Peyer's patch (tissue), 4 donors: ENCODE measurements at regions not wholly inside any gene's neighbourhood (a gene's known extent, or its start where the extent isn't known, plus 50 kb on each side); places are given as distances from the start of the nearest gene placed in this dataset.

Experiments
- CTCF ChIP-seq, 6 experiments: fragments of 450-650 bp in 4 of 6; fragments of 200-600 bp in 2 of 6; sonication (generic) in 1 of 6; IDR thresholded peaks; one replicate each; pipeline ENCODE4 v1.5.1; 2017 to 2019; ENCODE audit warnings: antibody characterized with exemption in 6 of 6, mild to moderate bottlenecking in 3 of 6, moderate library complexity in 1 of 6
- POLR2A ChIP-seq, 2 donors: fragments of 450-650 bp; IDR thresholded peaks; one replicate each; pipeline ENCODE4 v1.5.1; 2017; ENCODE audit warnings: antibody characterized with exemption in 2 of 2, mild to moderate bottlenecking in 2 of 2, moderate library complexity in 2 of 2

DNA sequence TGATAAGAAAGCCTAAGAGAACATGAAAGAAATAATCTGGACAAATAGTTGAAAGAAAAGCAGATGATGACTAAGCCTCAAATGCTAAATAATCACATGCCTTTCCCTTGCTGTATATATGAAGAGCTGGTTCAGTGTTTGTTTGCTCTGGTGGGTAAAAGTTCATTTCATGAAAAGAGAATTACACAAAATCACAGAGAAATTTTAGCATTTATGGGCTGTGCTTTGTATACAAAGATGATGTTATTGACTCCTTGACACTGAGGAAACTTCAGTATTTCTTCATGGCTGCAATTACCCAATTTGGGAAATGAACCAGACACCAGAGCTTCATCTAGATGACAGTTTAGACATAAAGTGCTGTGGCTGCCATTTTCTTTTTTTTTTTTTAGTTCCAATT, 527.2 kb downstream of the NR2F1-AS1 start:
- TF ChIP-seq CTCF (IDR thresholded peaks at IDR 0.05) = no peak
- TF ChIP-seq POLR2A (IDR thresholded peaks at IDR 0.05) = no peak
